Esophagus muscularis mucosa (tissue), 4 donors: ENCODE measurements at regions not wholly inside any gene's neighbourhood (a gene's known extent, or its start where the extent isn't known, plus 50 kb on each side); places are given as distances from the start of the nearest gene placed in this dataset.

Experiments
- DNase-seq: peaks from one replicate; pipeline ENCODE4 v3.0.0-alpha.2; 2017; ENCODE audit errors: extremely low spot score
- H3K27ac ChIP-seq, 4 donors: fragments of 200-600 bp; sonication (generic); replicated peaks in 1 of 4; 1 replicate in 3 of 4; 2 replicates in 1 of 4; pipeline ENCODE4 v1.5.1; 2016 to 2019; ENCODE audit warnings: mild to moderate bottlenecking in 1 of 4
- H3K27me3 ChIP-seq, 4 donors: fragments of 200-600 bp; sonication (generic); one replicate each; pipeline versions ENCODE4 v1.5.1 to v1.6.0; 2016 to 2019
- H3K36me3 ChIP-seq, 4 donors: fragments of 200-600 bp; sonication (generic); one replicate each; pipeline ENCODE4 v1.5.1; 2016 to 2019
- H3K4me1 ChIP-seq, 4 donors: fragments of 200-600 bp; sonication (generic); one replicate each; pipeline ENCODE4 v1.5.1; 2016 to 2019
- H3K4me3 ChIP-seq, 4 donors: fragments of 200-600 bp; sonication (generic); 1 replicate in 2 of 4; 2 replicates in 2 of 4; pipeline ENCODE4 v1.5.1; 2016 to 2019; ENCODE audit warnings: mild to moderate bottlenecking in 4 of 4, moderate library complexity in 1 of 4
- H3K9me3 ChIP-seq, 4 donors: fragments of 200-600 bp; sonication (generic); 1 replicate in 3 of 4; 2 replicates in 1 of 4; pipeline ENCODE4 v1.5.1; 2016 to 2019
- EP300 ChIP-seq: sonication (generic); formaldehyde crosslinking; IDR thresholded peaks from one replicate; pipeline ENCODE4 v1.6.1; 2017; ENCODE audit warnings: antibody characterized with exemption
- POLR2A ChIP-seq: fragments of 450-650 bp; IDR thresholded peaks from one replicate; pipeline ENCODE4 v1.6.1; 2017; ENCODE audit warnings: antibody characterized with exemption, moderate library complexity, mild to moderate bottlenecking, low read depth
- POLR2AphosphoS5 ChIP-seq, 2 donors: sonication (generic); formaldehyde crosslinking; IDR thresholded peaks; one replicate each; pipeline ENCODE4 v1.6.1; 2017; ENCODE audit warnings: antibody characterized with exemption in 2 of 2
- WGBS: methylation state at CpG from one replicate; pipeline ENCODE4 v1.1.5; 2018; 5-methylcytosine and 5-hydroxymethylcytosine counted together
- intact Hi-C: fragments of 100-400 bp; cut with DNase I; formaldehyde crosslinking; loops from one replicate; pipeline ENCODE4 v1.15.1; 2023
- TF ChIP-seq, protein P1 (sequence below), 3 experiments: fragments of 200-600 bp in 2 of 3; fragments of 450-650 bp in 1 of 3; sonication (generic) in 2 of 3; IDR thresholded peaks; one replicate each; pipeline ENCODE4 v1.5.1; 2017 to 2019; ENCODE audit warnings: antibody characterized with exemption in 3 of 3, mild to moderate bottlenecking in 2 of 3, moderate library complexity in 1 of 3

DNA sequence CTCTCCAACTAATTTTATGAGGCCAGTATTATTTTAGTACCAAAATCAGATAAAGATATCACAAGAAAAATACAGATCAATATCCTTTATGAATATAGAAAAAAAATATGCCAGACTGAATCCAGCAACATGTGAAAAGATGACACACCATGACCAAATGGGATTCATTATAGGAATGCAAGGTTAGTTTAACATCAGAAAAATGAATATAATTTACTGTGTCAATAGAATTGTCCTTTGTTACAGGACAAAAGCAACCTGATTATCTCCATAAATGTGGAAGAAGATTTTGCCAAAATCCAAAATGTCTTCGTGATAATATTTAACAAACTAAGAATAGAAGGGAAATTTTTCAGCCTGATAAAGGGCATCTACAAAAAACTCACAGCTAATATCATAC lies 66.4 kb upstream of the DAB2 start:
- TF ChIP-seq POLR2A (no peak), EP300 (no peak), POLR2AphosphoS5 (IDR thresholded peaks at IDR 0.05) (no peak)
- TF ChIP-seq, protein P1, sequence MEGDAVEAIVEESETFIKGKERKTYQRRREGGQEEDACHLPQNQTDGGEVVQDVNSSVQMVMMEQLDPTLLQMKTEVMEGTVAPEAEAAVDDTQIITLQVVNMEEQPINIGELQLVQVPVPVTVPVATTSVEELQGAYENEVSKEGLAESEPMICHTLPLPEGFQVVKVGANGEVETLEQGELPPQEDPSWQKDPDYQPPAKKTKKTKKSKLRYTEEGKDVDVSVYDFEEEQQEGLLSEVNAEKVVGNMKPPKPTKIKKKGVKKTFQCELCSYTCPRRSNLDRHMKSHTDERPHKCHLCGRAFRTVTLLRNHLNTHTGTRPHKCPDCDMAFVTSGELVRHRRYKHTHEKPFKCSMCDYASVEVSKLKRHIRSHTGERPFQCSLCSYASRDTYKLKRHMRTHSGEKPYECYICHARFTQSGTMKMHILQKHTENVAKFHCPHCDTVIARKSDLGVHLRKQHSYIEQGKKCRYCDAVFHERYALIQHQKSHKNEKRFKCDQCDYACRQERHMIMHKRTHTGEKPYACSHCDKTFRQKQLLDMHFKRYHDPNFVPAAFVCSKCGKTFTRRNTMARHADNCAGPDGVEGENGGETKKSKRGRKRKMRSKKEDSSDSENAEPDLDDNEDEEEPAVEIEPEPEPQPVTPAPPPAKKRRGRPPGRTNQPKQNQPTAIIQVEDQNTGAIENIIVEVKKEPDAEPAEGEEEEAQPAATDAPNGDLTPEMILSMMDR (IDR thresholded peaks at IDR 0.05), result no peak
- peaks cover 0 to 21% (median 19%) of the 10 kb centered on the region in 4 donors for H3K4me1 ChIP-seq
- H3K9me3 ChIP-seq, result peaks cover 0 to 19% (median 4%) of the 10 kb centered on the region in 4 donors
- H3K27me3 ChIP-seq, result no peaks in the 10 kb centered on the region
- 88% methylated on average over 1 of the region's 1 CpG for WGBS
- DNase-seq, result no peak
- H3K27ac ChIP-seq, result no peak overlapping the region
- intact Hi-C loops, result no loop called here
- H3K36me3 ChIP-seq, result no peaks in the 10 kb centered on the region
- no peak overlapping the region for H3K4me3 ChIP-seq

DNA sequence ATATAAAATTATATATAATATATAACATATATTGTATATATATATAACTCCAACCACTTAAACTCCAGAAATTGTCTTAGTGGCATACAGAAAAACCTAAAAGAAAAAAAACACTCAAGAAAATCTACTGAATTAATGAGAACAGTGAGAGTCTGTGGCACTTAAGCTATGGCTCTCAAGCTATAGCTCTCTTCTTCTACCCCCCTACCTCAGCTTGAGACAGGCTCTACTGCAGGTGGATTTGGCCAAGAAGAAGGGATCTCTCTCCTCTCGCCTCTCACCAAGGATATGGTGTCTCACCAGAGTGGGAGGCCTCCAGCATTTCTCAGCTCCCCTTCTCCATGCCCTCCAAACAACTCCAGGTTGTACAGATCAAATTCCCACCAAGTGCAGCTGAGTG lies 64.5 kb upstream of the DAB2 start:
- no peak for DNase-seq

GRCh38 chr5:39486790-39487189 lies 62.0 kb upstream of the DAB2 start:
- WGBS, result 91% methylated on average over 2 of the region's 2 CpGs

More for the DNA sequence above, 64.5 kb upstream of the DAB2 start:
- H3K27me3 ChIP-seq, result no peaks in the 10 kb centered on the region
- H3K9me3 ChIP-seq, result peaks cover 0 to 19% (median 4%) of the 10 kb centered on the region in 4 donors
- no peak overlapping the region for H3K27ac ChIP-seq
- WGBS, result 100% methylated on average over 1 of the region's 1 CpG
- H3K4me3 ChIP-seq, result no peak overlapping the region
- H3K4me1 ChIP-seq, result peaks cover 0 to 24% (median 22%) of the 10 kb centered on the region in 4 donors
- intact Hi-C loops, result no loop called here
- no peaks in the 10 kb centered on the region for H3K36me3 ChIP-seq
- TF ChIP-seq EP300 (no peak), POLR2AphosphoS5 (IDR thresholded peaks at IDR 0.05) (no peak)
- TF ChIP-seq, protein P1 (IDR thresholded peaks at IDR 0.05), result no peak

DNA sequence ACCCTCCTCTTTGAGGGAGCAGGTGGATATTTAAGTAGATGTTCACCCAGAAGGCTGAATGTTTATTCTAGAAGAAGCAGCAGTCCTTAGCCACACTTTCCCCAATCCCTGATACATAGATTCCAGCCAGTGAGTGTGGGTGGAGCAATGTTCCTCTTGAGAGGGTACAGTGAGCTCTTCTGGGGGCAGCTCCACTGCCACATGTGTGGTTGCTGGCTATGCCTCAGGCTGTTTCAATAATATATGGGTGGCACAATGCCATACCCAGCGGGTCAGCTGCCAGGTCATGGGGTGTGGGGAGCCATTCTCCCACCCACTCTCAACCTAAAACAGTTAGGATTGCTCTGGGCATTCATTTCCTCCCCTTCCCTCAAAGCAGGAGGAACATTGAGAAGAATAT lies 61.6 kb upstream of the DAB2 start:
- peaks cover 0 to 22% (median 19%) of the 10 kb centered on the region in 4 donors for H3K4me1 ChIP-seq
- no peaks in the 10 kb centered on the region for H3K36me3 ChIP-seq
- H3K9me3 ChIP-seq, result peaks cover 0 to 17% (median 3%) of the 10 kb centered on the region in 4 donors
- TF ChIP-seq POLR2A, result no peak
- TF ChIP-seq, protein P1 (IDR thresholded peaks at IDR 0.05), result no peak
- TF ChIP-seq POLR2AphosphoS5 (IDR thresholded peaks at IDR 0.05), result no peak
- TF ChIP-seq EP300, result no peak
- H3K4me3 ChIP-seq, result no peak overlapping the region
- intact Hi-C loops, result no loop called here
- H3K27me3 ChIP-seq, result no peaks in the 10 kb centered on the region
- WGBS, result 57% methylated on average over 1 of the region's 1 CpG
- H3K27ac ChIP-seq, result no peak overlapping the region
- DNase-seq, result no peak

More at GRCh38 chr5:39486790-39487189, 62.0 kb upstream of the DAB2 start:
- Histone ChIP-seq H3K27me3 (no peaks in the 10 kb centered on the region), H3K27ac (no peak overlapping the region), H3K36me3 (no peaks in the 10 kb centered on the region), H3K4me3 (no peak overlapping the region), H3K9me3 (peaks cover 0 to 19% (median 4%) of the 10 kb centered on the region in 4 donors), H3K4me1 (peaks cover 0 to 22% (median 19%) of the 10 kb centered on the region in 4 donors)
- DNase-seq, result no peak
- intact Hi-C loops, result no loop called here
- no peak for TF ChIP-seq POLR2A
- TF ChIP-seq POLR2AphosphoS5 (IDR thresholded peaks at IDR 0.05), result no peak
- TF ChIP-seq EP300, result no peak
- TF ChIP-seq, protein P1 (IDR thresholded peaks at IDR 0.05), result no peak

DNA sequence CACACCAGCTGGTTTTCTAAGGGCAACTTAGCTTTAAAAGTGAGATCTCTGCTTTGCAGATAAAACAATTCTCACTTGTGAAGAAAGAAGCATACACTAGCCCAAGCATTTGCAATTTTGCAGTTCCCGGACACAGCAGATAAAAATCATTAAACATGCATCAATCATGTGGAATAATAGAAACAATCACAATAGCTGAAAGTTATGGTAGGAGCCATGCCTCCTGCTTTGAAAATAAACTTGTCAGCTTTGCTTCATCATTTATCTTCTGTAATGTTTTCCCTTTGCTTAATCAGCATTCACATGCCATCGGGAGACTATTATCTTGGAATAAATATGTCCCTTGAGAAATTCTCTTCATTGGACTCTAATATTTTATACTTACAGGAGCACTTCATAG lies 60.3 kb upstream of the DAB2 start:
- no peaks in the 10 kb centered on the region for H3K36me3 ChIP-seq
- no peaks in the 10 kb centered on the region for H3K27me3 ChIP-seq
- no peak for DNase-seq
- H3K27ac ChIP-seq, result no peak overlapping the region
- H3K9me3 ChIP-seq, result peaks cover 0 to 4% (median 0%) of the 10 kb centered on the region in 4 donors
- intact Hi-C loops, result no loop called here
- H3K4me3 ChIP-seq, result no peak overlapping the region
- peaks cover 0 to 22% (median 19%) of the 10 kb centered on the region in 4 donors for H3K4me1 ChIP-seq
- TF ChIP-seq EP300 (no peak), POLR2AphosphoS5 (IDR thresholded peaks at IDR 0.05) (no peak)
- WGBS, result 14% methylated on average over 2 of the region's 2 CpGs
